ENCODE measurements at regions not wholly inside any gene's neighbourhood (a gene's known extent, or its start where the extent isn't known, plus 50 kb on each side); places are given as distances from the start of the nearest gene placed in this dataset.

DNA sequence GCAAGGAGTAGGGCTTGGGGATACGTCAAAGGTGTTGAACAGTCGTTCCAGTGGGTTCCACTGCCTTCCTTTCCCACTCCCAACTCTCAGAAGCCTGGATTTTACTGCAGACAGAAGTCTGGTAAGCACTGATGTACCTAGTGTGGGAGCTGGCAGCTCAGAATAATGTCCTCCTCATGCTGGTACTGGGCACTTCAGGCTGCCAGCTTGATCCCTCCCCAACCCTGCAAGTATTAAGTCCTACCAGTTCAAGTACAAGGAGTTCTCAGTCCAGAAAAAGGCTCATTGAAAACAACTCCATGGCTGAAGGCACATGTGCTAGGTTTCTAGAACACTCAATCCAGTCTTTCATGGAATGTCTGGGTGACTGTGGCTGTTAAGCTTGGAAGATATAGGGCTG lies 304.3 kb downstream of the NUAK1 start:
- no peak overlapping the region for H3K27ac Mint-ChIP-seq

DNA sequence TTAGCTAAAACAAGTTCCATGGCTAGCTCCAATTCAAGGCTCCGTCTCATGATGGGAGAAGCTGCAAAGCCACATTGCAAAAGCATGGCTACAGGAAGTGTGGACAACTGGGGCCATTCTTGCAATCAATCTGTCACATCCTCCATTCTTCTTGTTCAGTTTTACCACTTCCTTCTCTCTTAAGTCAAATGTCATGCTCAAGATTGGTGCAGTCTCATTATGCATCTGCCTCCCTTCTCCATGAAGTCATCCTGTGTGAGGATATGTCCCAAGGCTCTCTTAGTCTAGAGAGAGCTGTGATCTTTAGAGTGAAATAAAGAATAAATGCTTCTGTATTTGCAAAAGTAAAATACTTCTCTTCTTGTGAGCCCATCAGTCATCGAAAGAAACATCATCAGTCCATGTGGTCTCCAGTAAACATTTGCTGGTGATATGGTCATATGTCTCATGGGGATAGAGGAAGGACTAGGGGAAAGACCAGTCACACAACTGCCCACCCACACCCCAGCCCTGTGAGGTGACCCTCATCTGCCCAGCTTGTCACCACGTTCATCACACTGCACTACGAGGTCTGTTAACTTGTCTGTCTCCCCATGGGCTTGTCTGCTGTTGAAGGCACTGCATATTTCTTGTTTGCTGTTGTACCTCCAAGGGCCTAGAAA lies 303.0 kb downstream of the NUAK1 start:
- DNase-seq (no peak), ATAC-seq (replicated peaks) (no peak)
- no peak overlapping the region for H3K4me3 Mint-ChIP-seq
- no peak overlapping the region for H3K27ac Mint-ChIP-seq
- peaks cover 0 to 6% of the 10 kb centered on the region in 2 donors for H3K27me3 Mint-ChIP-seq
- H3K9me3 Mint-ChIP-seq = no peaks in the 10 kb centered on the region
- no peaks in the 10 kb centered on the region for H3K36me3 Mint-ChIP-seq (ENCODE audit: insufficient read depth)
- no peaks in the 10 kb centered on the region for H3K4me1 Mint-ChIP-seq (ENCODE audit: low read depth in 2 of 2)

More for the DNA sequence above, 304.3 kb downstream of the NUAK1 start:
- ATAC-seq (replicated peaks) (no peak), DNase-seq (no peak)
- Mint-ChIP-seq H3K4me3 (no peak overlapping the region), H3K27me3 (peaks cover 0 to 6% of the 10 kb centered on the region in 2 donors), H3K36me3 (ENCODE audit: insufficient read depth) (no peaks in the 10 kb centered on the region), H3K9me3 (peaks cover 0 to 2% of the 10 kb centered on the region in 2 donors), H3K4me1 (ENCODE audit: low read depth in 2 of 2) (no peaks in the 10 kb centered on the region)

DNA sequence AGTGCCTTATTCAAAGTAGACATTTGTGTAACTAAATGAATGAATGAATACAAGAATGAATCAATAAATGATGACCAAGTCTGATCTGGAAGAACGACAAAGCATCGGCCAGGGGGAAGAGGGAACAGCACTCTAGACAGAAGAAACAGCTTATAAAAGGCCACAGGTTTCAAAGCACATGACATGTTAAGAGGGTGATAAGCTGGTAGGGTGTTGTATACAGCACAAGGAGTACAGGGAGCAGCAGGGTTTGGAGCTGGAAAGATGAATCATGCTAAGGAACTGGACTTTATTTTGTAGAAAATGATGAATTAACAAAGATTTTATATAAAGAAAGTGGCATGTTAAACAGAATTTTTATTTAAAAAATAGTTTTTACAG lies 302.5 kb downstream of the NUAK1 start:
- Mint-ChIP-seq H3K36me3 (ENCODE audit: insufficient read depth) (no peaks in the 10 kb centered on the region), H3K4me3 (no peak overlapping the region), H3K27me3 (peaks cover 0 to 6% of the 10 kb centered on the region in 2 donors), H3K27ac (no peak overlapping the region), H3K4me1 (ENCODE audit: low read depth in 2 of 2) (no peaks in the 10 kb centered on the region), H3K9me3 (no peaks in the 10 kb centered on the region)
- no peak for DNase-seq
- ATAC-seq (replicated peaks) = no peak

DNA sequence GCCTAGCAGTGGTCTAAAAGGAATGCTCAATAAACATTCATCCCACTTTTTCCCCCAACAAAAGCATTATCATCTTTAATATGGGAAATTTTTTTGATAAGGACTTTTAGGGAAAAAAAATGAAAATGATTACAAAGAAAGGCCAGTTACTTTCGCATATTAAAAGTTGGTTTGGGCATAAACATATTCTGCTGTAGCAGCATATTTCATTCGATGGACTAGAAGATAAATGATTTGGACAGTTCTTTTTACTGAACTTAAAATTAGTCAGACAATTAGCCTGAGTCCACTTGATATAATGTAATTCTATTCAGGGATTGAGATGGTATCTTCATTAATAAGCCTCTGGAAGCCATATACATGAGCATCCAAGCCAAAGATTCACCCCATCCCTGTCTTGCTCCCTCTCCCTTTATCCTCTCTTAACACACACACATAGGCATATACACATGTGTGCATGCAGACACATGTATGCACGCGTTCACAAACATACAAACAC lies 299.1 kb downstream of the NUAK1 start:
- Mint-ChIP-seq H3K4me1 (ENCODE audit: low read depth in 2 of 2) (no peaks in the 10 kb centered on the region), H3K27ac (no peak overlapping the region), H3K27me3 (peaks cover 0 to 6% of the 10 kb centered on the region in 2 donors), H3K9me3 (no peaks in the 10 kb centered on the region), H3K36me3 (ENCODE audit: insufficient read depth) (no peaks in the 10 kb centered on the region), H3K4me3 (no peak overlapping the region)
- no peak for DNase-seq
- no peak for ATAC-seq (replicated peaks)

DNA sequence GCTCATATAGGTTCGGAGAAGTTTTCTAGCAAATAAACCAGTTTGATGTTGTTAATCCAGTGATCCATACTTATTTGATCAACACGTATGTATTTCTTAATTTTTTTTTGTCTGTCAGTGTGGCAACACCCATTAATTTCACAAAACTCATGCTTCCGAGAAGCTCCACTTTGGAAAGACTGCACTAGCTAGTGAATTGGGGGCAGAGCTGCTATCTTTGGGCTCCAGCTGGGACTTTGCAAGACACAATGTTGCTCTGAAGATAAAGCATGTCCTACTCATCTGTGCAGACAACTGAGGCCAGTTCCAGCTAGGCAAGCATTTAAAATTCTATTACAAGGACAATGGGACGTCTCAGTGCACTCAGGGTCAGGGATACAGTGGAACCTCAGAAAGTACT lies 298.4 kb downstream of the NUAK1 start:
- no peaks in the 10 kb centered on the region for H3K9me3 Mint-ChIP-seq
- no peak overlapping the region for H3K27ac Mint-ChIP-seq

DNA sequence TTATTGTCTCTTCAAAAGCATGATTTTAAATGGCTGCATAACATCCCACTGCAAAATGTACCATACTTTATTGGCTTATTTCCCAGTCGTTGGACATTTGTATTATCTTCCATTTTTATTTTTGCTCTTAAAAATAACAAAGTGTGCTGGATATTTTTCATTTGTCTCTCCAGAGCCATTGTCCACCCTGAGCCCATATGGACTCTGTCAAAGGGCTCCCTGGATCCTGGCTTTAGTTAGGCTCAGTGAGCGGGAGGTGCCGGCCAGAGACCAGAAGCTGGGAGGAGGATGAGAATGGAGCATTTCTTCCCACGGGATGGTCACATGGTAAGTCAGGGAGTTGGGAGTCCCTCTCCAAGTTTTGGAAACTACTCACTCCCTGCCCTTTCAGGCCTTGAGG lies 296.9 kb downstream of the NUAK1 start:
- ATAC-seq (replicated peaks) = no peak
- H3K36me3 Mint-ChIP-seq (ENCODE audit: insufficient read depth) = no peaks in the 10 kb centered on the region
- no peak overlapping the region for H3K27ac Mint-ChIP-seq
- DNase-seq = no peak
- H3K4me1 Mint-ChIP-seq (ENCODE audit: low read depth in 2 of 2) = no peaks in the 10 kb centered on the region
- H3K9me3 Mint-ChIP-seq = no peaks in the 10 kb centered on the region
- H3K27me3 Mint-ChIP-seq = peaks cover 0 to 6% of the 10 kb centered on the region in 2 donors
- no peak overlapping the region for H3K4me3 Mint-ChIP-seq

More for the DNA sequence above, 298.4 kb downstream of the NUAK1 start:
- ATAC-seq (replicated peaks) (no peak), DNase-seq (no peak)
- Mint-ChIP-seq H3K4me1 (ENCODE audit: low read depth in 2 of 2) (no peaks in the 10 kb centered on the region), H3K4me3 (no peak overlapping the region), H3K36me3 (ENCODE audit: insufficient read depth) (no peaks in the 10 kb centered on the region), H3K27me3 (peaks cover 0 to 6% of the 10 kb centered on the region in 2 donors)

DNA sequence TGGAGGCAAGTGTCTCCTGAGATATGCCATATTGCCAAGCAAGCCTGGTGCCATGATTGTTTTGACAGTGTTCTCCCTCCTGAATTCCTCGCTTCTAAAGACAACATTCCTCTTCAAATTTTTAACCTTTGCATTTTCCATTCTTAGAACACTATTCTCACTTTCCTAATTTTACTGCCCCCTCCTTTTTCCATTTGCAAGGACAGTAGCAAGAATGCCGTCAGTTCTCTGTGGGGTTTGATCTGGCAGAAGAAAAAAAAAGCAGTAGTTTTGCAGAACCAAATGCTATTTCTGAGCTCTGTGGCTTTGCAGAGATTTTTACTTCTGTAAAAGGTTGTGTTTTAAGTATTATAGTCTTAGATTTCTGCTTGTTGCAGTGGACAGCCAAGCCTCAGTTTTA lies 295.2 kb downstream of the NUAK1 start:
- no peaks in the 10 kb centered on the region for H3K9me3 Mint-ChIP-seq
- H3K4me1 Mint-ChIP-seq (ENCODE audit: low read depth in 2 of 2) = no peaks in the 10 kb centered on the region
- DNase-seq = no peak
- no peaks in the 10 kb centered on the region for H3K36me3 Mint-ChIP-seq (ENCODE audit: insufficient read depth)
- H3K27ac Mint-ChIP-seq = no peak overlapping the region
- no peaks in the 10 kb centered on the region for H3K27me3 Mint-ChIP-seq
- H3K4me3 Mint-ChIP-seq = no peak overlapping the region
- ATAC-seq (replicated peaks) = no peak

DNA sequence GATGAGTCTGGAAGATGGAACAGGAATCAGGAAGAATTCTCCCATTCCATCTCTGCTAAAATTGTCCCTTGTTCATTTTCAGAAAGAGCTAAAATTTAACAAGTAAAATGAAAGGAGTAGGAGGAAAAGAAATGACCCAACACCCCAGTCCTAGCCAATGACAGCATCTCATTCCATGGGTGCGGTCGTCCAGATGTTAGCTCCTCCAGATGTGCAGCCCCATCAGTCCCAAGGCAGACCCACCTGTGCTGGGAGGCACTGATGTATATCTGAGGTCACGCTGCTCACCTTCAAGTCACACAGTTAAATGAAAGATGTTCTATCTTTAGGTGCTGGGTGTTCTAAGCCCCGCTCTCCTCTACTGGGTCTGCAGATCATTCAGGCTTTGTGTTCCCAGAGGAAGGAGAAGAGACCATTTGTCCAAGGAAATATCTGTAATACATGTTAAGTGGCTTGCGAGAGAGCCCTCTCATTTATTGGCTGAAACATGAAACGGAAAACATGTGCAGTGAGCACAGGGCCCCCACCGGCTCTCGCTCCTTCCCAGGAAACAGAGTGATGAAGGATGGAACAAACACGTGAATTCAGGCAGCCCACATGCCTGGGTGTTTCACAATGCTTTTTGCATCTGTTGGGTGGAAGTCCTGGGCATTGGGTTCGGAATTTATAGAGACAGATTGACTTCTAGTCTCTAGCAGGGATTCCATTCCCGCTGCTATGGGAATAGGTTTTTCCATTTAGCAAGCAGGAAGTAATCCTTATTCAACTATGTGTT lies 294.6 kb downstream of the NUAK1 start:
- H3K9me3 Mint-ChIP-seq = no peaks in the 10 kb centered on the region
- no peak overlapping the region for H3K27ac Mint-ChIP-seq
- no peak for ATAC-seq (replicated peaks)
- no peak for DNase-seq
- H3K4me1 Mint-ChIP-seq (ENCODE audit: low read depth in 2 of 2) = no peaks in the 10 kb centered on the region
- H3K4me3 Mint-ChIP-seq = no peak overlapping the region
- no peaks in the 10 kb centered on the region for H3K36me3 Mint-ChIP-seq (ENCODE audit: insufficient read depth)
- no peaks in the 10 kb centered on the region for H3K27me3 Mint-ChIP-seq

DNA sequence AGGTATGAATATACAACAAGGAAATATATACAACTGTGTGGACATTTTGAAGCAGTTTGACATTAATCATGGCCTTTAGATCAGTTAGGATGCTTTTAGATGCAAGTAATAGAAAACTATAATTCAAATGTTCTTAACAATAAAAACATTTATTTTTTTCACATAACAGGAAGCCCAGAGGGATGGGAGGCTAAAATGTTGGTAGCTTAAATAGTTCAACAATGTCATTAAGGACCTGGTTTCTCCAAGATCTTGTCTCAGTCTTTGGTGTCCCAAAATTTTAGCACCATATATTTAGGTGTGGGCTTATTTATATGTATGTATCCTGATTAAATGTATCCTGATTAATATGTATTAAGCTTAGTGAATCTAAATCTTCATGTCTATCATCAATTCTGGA lies 292.4 kb downstream of the NUAK1 start:
- DNase-seq (no peak), ATAC-seq (replicated peaks) (no peak)
- Mint-ChIP-seq H3K4me1 (ENCODE audit: low read depth in 2 of 2) (no peaks in the 10 kb centered on the region), H3K4me3 (no peak overlapping the region), H3K36me3 (ENCODE audit: insufficient read depth) (no peaks in the 10 kb centered on the region), H3K27me3 (peaks cover 0 to 10% of the 10 kb centered on the region in 2 donors), H3K9me3 (no peaks in the 10 kb centered on the region), H3K27ac (no peak overlapping the region)

DNA sequence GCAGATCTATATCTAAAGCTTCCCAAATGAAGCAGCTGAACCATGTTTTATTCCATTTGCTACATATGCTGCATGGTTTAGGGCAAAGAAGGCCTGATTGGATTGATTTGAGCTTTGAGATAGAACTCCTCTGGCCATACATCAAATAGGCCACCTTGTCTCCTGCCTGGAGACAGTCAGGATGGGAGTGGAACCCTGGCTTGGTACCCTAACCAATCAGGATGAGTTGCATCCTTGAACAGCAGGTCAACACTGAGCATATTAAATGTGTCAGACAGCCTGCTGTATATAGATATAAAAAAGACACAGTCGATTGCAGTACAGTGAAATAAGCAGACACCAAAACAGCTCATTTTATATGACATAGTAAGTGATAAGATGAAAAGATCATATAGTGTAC lies 291.7 kb downstream of the NUAK1 start:
- ATAC-seq (replicated peaks) = no peak
- no peak for DNase-seq
- H3K27me3 Mint-ChIP-seq = peaks cover 0 to 10% of the 10 kb centered on the region in 2 donors
- no peak overlapping the region for H3K27ac Mint-ChIP-seq
- H3K36me3 Mint-ChIP-seq (ENCODE audit: insufficient read depth) = no peaks in the 10 kb centered on the region
- no peaks in the 10 kb centered on the region for H3K9me3 Mint-ChIP-seq
- no peaks in the 10 kb centered on the region for H3K4me1 Mint-ChIP-seq (ENCODE audit: low read depth in 2 of 2)
- H3K4me3 Mint-ChIP-seq = no peak overlapping the region

DNA sequence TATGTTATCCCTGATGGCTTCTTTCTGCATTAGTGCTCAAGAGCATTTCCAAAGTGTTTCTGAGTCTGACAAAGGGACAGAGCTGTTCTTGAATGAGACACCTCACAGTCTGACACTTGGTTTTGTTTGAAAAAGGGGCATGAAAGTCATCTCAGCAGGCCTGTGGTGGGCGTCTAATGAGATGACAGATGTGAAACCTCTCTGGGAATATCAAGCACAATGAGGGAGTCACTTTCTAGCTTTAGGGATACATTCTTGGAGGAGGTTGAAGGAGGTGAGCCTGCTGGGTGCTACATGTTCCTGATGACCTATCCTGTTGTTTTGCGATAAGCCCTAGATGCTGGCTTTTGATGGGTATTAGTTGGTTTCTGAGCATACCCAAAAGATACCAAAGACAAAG lies 290.5 kb downstream of the NUAK1 start:
- Mint-ChIP-seq H3K9me3 (no peaks in the 10 kb centered on the region), H3K36me3 (ENCODE audit: insufficient read depth) (no peaks in the 10 kb centered on the region), H3K27ac (no peak overlapping the region), H3K4me1 (ENCODE audit: low read depth in 2 of 2) (no peaks in the 10 kb centered on the region), H3K27me3 (peaks cover 0 to 10% of the 10 kb centered on the region in 2 donors), H3K4me3 (no peak overlapping the region)
- DNase-seq = no peak
- no peak for ATAC-seq (replicated peaks)

DNA sequence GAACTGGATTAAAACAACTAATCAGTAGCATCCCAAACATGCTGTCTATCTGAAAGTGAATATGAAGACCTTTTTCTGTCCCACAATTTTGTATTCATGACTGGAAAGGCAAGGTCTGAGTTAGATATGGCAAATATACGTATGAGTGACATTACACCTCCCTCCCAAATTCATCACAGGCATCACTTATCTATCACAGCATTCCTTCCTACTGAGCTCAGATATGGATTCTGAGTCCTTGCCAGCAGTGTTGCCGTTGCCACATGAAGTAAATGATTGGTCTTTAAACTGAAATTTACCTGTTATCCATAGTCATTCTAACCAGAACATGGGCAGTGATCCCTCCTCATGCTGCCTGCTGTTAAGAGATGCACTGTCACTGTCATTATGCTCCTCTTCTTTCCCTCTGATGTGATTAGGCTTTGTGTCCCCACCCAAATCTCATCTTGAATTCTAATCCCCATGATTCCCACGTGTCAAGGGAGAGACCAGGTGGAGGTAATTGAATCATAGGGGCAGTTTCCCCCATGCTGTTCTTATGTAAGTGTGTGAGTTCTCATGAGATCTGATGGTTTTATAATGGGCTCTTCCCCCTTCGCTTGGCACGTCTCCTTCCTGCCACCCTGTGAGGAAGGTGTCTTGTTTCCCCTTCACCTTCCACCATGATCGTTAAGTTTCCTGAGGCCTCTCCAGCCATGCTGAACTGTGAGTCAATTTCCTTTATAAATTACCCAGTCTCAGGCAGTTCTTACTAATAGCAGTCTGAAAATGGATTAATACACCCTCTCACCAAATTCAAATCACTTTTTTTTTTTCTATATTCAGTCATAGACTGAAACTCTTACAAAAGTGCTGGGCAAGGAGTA lies 288.4 kb downstream of the NUAK1 start:
- Mint-ChIP-seq H3K27me3 (peaks cover 0 to 10% of the 10 kb centered on the region in 2 donors), H3K27ac (no peak overlapping the region), H3K4me3 (no peak overlapping the region), H3K4me1 (ENCODE audit: low read depth in 2 of 2) (no peaks in the 10 kb centered on the region), H3K36me3 (ENCODE audit: insufficient read depth) (no peaks in the 10 kb centered on the region), H3K9me3 (no peaks in the 10 kb centered on the region)
- ATAC-seq (replicated peaks) (no peak), DNase-seq (no peak)

DNA sequence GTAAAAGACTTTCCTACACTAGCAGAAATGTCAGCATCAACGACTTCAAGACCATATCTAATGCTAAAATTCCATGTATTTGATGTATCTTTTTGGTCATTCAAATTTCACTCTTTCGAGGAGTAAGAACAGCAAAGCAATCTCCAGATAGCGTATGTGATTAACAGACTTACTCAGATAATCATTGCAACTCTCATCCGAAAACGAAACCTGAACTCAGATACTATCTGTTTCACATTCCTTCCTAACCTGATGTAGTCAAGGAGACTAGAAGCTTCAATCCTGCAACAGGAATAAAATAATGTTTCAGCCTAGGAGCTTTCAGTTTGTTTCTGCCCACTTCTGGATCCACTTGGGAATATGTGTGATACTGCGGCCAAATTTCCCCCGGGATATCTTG lies 286.3 kb downstream of the NUAK1 start:
- peaks cover 4 to 7% of the 10 kb centered on the region in 2 donors for H3K9me3 Mint-ChIP-seq
- no peak overlapping the region for H3K27ac Mint-ChIP-seq
- H3K4me1 Mint-ChIP-seq (ENCODE audit: low read depth in 2 of 2) = no peaks in the 10 kb centered on the region
- H3K27me3 Mint-ChIP-seq = peaks cover 0 to 16% of the 10 kb centered on the region in 2 donors
- no peak overlapping the region for H3K4me3 Mint-ChIP-seq
- no peaks in the 10 kb centered on the region for H3K36me3 Mint-ChIP-seq (ENCODE audit: insufficient read depth)
- DNase-seq (no peak), ATAC-seq (replicated peaks) (no peak)

Measured in effector memory CD8-positive, alpha-beta T cell (primary cell).